Nephron (organoid): ENCODE measurements at regions not wholly inside any gene's neighbourhood (a gene's known extent, or its start where the extent isn't known, plus 50 kb on each side); places are given as distances from the start of the nearest gene placed in this dataset.
"Not testable (repeated sequence)": the region's sequence is repeated elsewhere in the genome, so short reads cannot be mapped to it uniquely, and the experiment has no call there.

Experiments
- H3K27ac Mint-ChIP-seq, 3 experiments: 2 replicates each; pipeline ENCODE4 v1.8.0; 2020; ENCODE audit warnings: mixed read lengths in 3 of 3, mild to moderate bottlenecking in 2 of 3, moderate library complexity in 1 of 3
- H3K27me3 Mint-ChIP-seq: 2 replicates; pipeline ENCODE4 v1.8.0; 2021; ENCODE audit warnings: low read depth, mild to moderate bottlenecking, moderate library complexity, mixed read lengths
- H3K36me3 Mint-ChIP-seq: 2 replicates; pipeline ENCODE4 v1.8.0; 2020; ENCODE audit warnings: low read depth, mixed read lengths
- H3K4me1 Mint-ChIP-seq: 2 replicates; pipeline ENCODE4 v1.8.0; 2020; ENCODE audit warnings: mixed read lengths
- H3K4me3 Mint-ChIP-seq, 3 experiments: 2 replicates each; pipeline ENCODE4 v1.8.0; 2020; ENCODE audit warnings: mild to moderate bottlenecking in 3 of 3, mixed read lengths in 3 of 3, moderate library complexity in 2 of 3
- H3K9me3 Mint-ChIP-seq: 2 replicates; pipeline ENCODE4 v1.8.0; 2020; ENCODE audit warnings: mixed read lengths
- CTCF ChIP-seq, 3 experiments: fragments of 200-600 bp; sonication (generic); IDR thresholded peaks; one replicate each; pipeline ENCODE4 v1.5.0; 2021; ENCODE audit warnings: antibody characterized with exemption in 3 of 3; ENCODE audit not compliant: unreplicated experiment in 3 of 3

DNA sequence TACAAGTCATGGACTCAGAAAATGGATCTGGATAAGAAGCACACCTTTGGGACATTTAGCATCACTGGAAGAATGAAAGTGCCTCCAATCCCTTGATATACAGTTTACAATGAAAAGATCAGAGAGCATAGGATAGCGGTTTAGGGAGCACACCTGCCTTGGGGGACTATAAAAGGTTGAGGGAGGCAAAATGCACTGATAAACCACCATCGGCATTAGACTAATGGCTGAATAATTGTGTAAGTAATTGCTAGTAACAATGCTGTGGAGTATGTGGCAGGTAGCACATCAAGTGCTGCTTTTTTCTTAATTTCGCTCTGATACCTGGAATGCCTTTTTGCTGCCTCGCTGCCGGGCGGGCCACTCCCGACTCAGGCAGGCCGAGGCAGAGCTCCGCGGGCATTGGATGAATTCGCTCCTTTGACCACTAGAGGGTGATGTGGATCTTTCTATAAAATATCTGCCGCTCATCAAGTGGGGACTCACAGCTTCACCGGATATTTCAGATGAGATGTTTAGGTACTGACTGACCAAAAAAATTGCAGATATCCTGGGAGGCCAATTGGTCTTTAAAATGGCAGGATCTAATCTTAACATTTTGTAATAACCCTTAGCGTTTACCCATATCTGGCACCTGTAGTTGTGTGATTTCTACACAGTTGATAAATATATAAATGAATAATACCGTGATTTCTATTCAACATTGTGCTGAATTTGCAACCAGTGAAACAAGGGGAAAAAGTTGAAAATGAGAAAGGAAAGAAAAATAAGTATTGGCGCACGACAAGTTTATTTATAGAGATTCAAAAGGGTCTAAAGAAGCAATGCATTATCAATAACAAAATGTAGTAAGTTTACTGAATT, 116.8 kb upstream of the PRSS1 start:
- Mint-ChIP-seq H3K36me3 (no peaks in the 10 kb centered on the region), H3K27me3 (peaks cover 34% of the 10 kb centered on the region)
- TF ChIP-seq CTCF (IDR thresholded peaks at IDR 0.05; ENCODE audit: unreplicated experiment in 3 of 3) = peak; percentile 77 to 79 (median 78)

GRCh38 chr7:142629588-142630260, 119.5 kb upstream of the PRSS1 start:
- Mint-ChIP-seq H3K27ac (no peak overlapping the region), H3K9me3 (peaks cover 2% of the 10 kb centered on the region), H3K27me3 (peaks cover 42% of the 10 kb centered on the region), H3K4me3 (no peak overlapping the region), H3K36me3 (no peaks in the 10 kb centered on the region), H3K4me1 (no peaks in the 10 kb centered on the region)
- TF ChIP-seq CTCF (IDR thresholded peaks at IDR 0.05; ENCODE audit: unreplicated experiment in 3 of 3) = no peak

More for the DNA sequence above, 116.8 kb upstream of the PRSS1 start:
- H3K9me3 Mint-ChIP-seq = peaks cover 2% of the 10 kb centered on the region
- H3K4me3 Mint-ChIP-seq = no peak overlapping the region
- no peaks in the 10 kb centered on the region for H3K4me1 Mint-ChIP-seq
- no peak overlapping the region for H3K27ac Mint-ChIP-seq

DNA sequence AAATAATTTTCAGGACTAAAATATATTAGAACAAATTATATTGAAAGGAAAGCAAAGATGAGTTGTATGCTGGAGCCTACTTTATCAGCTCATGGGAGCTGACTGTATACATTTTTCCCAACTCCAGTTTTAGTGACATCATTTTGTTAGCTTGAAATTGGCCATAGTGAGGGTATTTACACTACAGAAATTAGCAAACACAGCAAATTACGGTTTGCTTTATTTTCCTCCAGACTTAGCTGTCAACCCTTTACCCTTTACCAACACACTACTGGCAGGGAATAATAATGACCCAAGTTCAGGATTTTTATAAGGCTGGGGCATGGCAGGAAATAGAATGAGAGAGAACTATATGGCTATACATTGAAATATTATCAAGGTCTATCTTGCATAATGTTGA, 120.3 kb upstream of the PRSS1 start:
- peaks cover 42% of the 10 kb centered on the region for H3K27me3 Mint-ChIP-seq
- H3K27ac Mint-ChIP-seq = no peak overlapping the region
- H3K4me3 Mint-ChIP-seq = no peak overlapping the region
- no peaks in the 10 kb centered on the region for H3K36me3 Mint-ChIP-seq
- TF ChIP-seq CTCF (IDR thresholded peaks at IDR 0.05; ENCODE audit: unreplicated experiment in 3 of 3) = no peak
- H3K4me1 Mint-ChIP-seq = no peaks in the 10 kb centered on the region
- H3K9me3 Mint-ChIP-seq = peaks cover 2% of the 10 kb centered on the region

- not testable (repeated sequence) for H3K27ac Mint-ChIP-seq, H3K4me3 Mint-ChIP-seq, H3K9me3 Mint-ChIP-seq, H3K36me3 Mint-ChIP-seq, H3K4me1 Mint-ChIP-seq
- peaks cover 36% of the 10 kb centered on the region for H3K27me3 Mint-ChIP-seq
Observed at GRCh38 chr7:142627223-142627622, 122.0 kb upstream of the PRSS1 start.

DNA sequence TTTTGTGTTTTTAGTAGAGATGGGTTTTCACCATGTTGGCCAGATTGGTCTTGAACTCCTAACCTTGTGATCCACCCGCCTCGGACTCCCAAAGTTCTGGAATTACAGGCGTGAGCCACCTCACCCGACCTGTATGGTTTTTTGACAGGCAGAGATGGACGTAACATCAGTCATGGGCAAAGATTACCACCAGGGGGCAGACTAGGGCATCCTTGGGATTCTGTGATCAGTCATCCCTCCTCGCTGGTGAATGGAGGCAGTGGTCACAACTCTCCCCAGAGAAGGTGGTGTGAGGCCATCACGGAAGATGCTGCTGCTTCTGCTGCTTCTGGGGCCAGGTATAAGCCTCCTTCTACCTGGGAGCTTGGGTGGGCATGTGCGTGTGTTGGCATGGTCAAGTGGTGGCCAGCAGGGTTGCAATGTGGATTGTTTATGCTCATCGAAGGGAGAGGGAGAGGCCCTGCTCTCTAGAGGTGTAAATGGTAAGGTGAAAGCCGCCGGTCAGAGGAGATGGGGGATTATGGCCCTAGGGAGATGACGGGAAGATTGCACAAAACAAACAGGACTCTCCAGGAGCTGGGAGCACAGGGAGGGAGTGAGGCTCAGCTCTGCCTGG, 122.7 kb upstream of the PRSS1 start:
- TF ChIP-seq CTCF (IDR thresholded peaks at IDR 0.05; ENCODE audit: unreplicated experiment in 3 of 3) = peak; percentile 30 to 40 (median 39)
- no peak overlapping the region for H3K4me3 Mint-ChIP-seq
- no peaks in the 10 kb centered on the region for H3K36me3 Mint-ChIP-seq
- peaks cover 32% of the 10 kb centered on the region for H3K27me3 Mint-ChIP-seq
- no peaks in the 10 kb centered on the region for H3K9me3 Mint-ChIP-seq
- no peaks in the 10 kb centered on the region for H3K4me1 Mint-ChIP-seq
- H3K27ac Mint-ChIP-seq = no peak overlapping the region

- not testable (repeated sequence) for H3K9me3 Mint-ChIP-seq, H3K36me3 Mint-ChIP-seq, H3K4me1 Mint-ChIP-seq, H3K4me3 Mint-ChIP-seq, H3K27ac Mint-ChIP-seq
- peaks cover 27% of the 10 kb centered on the region for H3K27me3 Mint-ChIP-seq
Observed at GRCh38 chr7:142625216-142625615, 124.1 kb upstream of the PRSS1 start.
